Breast epithelium (tissue), 3 donors: ENCODE measurements at regions not wholly inside any gene's neighbourhood (a gene's known extent, or its start where the extent isn't known, plus 50 kb on each side); places are given as distances from the start of the nearest gene placed in this dataset.

Experiments
- POLR2A ChIP-seq: fragments of 450-650 bp; IDR thresholded peaks from one replicate; pipeline ENCODE4 v1.6.1; 2016; ENCODE audit warnings: antibody characterized with exemption, mild to moderate bottlenecking, moderate library complexity
- TF ChIP-seq, protein P1 (sequence below), 3 donors: fragments of 450-650 bp; IDR thresholded peaks; one replicate each; pipeline ENCODE4 v1.5.1; 2016 to 2017; ENCODE audit warnings: antibody characterized with exemption in 3 of 3, mild to moderate bottlenecking in 3 of 3, moderate library complexity in 3 of 3

DNA sequence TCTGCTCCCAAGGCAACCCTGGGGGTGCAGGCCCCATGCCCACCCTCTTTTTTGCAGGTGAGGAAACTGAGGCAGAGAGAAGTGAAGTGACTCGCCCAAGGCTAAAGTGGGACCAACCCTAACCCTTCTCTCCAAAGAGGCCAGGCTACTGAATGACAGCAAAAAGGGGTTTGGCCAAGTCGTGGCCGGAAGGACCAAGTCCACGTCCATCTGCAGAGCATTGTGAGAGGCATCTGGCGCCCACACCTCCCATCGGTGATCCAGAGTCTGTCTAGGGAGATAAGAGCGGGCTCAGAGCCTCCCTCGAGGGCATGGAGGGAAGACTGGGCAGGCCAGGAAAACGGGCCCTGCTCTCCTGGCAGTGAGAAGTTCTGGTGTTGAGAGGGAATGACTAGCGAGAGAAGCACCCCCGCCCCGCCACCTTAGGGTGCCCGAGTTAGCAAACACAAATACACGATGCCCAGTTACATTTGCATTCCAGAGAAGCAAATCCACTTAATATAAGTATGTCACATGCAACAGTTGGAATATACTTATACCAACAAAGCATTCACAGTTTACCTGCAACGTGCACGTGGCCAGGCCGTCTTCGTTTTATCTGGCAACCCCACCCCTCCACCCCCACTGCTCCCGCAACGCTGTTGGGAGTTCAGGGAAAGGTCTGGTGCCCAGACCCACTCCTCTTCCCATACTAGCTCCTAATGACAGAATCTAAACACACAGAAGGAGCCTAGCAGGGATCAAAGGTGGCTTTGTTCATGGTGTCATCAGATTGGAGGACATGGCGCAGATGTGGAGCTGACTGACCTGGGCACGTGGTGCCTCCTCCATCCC lies 124.9 kb downstream of the OAT start:
- TF ChIP-seq POLR2A, result no peak
- TF ChIP-seq, protein P1, sequence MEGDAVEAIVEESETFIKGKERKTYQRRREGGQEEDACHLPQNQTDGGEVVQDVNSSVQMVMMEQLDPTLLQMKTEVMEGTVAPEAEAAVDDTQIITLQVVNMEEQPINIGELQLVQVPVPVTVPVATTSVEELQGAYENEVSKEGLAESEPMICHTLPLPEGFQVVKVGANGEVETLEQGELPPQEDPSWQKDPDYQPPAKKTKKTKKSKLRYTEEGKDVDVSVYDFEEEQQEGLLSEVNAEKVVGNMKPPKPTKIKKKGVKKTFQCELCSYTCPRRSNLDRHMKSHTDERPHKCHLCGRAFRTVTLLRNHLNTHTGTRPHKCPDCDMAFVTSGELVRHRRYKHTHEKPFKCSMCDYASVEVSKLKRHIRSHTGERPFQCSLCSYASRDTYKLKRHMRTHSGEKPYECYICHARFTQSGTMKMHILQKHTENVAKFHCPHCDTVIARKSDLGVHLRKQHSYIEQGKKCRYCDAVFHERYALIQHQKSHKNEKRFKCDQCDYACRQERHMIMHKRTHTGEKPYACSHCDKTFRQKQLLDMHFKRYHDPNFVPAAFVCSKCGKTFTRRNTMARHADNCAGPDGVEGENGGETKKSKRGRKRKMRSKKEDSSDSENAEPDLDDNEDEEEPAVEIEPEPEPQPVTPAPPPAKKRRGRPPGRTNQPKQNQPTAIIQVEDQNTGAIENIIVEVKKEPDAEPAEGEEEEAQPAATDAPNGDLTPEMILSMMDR (IDR thresholded peaks at IDR 0.05), result no peak
